Nucleus accumbens (tissue), 56 donors: ENCODE measurements at regions not wholly inside any gene's neighbourhood (a gene's known extent, or its start where the extent isn't known, plus 50 kb on each side); places are given as distances from the start of the nearest gene placed in this dataset.

Source experiments
- DNase-seq, 56 donors: peaks; one replicate each; lab custom pipeline; 2025; lab: John Stamatoyannopoulos, UW

GRCh38 chr13:73499695-73500094 is 440.9 kb downstream of the KLF5 start:
- no peak for DNase-seq

GRCh38 chr13:73497430-73497829 is 438.6 kb downstream of the KLF5 start:
- DNase-seq: no peak

DNA sequence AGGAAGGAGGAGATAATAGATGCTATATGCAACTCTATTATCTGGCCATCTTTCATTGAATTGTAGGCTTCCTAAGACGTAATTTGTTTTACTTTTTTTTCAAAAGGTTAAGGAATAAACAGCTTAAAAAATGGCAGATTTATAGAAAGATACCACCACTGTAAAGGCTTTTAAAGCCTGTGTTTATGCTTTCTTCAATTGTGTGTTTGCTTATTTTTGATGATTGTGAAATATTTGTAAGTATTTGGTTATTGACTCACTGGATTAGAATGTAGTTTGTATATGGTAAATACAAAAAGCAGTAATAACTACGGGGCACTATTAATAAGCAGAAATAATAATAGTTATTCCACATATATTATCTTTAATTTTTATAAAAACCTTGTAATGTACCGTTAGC is 437.9 kb downstream of the KLF5 start:
- DNase-seq: no peak

- no peak for DNase-seq
Observed at GRCh38 chr13:73492811-73493210, 434.0 kb downstream of the KLF5 start.

DNA sequence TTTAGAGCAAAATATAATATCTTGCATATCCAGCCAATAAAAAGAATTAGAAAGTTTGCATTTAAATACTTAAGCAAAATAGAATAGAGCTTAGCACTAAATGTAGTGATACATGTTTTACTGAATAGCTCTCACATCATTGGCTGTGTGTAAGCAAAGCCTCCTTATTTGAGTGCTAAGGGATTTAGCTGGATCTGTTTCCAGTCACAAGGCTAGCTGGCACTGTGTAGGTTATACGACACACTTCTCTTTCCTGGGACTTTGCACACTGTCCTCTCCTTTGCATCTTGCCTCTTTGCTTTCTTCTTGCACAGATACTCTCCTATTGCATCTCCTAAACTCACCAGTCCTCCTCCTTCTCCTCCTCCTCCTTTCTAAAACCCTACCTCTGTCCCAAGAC is 423.8 kb downstream of the KLF5 start:
- DNase-seq: no peak

- DNase-seq: peak in 2 of 56 donors; percentile 1 to 9
Observed at GRCh38 chr13:73481886-73482445, 423.2 kb downstream of the KLF5 start.

- no peak for DNase-seq
Observed at GRCh38 chr13:73480779-73481559, 422.2 kb downstream of the KLF5 start.

- DNase-seq: no peak
Observed at GRCh38 chr13:73479856-73480255, 421.1 kb downstream of the KLF5 start.

DNA sequence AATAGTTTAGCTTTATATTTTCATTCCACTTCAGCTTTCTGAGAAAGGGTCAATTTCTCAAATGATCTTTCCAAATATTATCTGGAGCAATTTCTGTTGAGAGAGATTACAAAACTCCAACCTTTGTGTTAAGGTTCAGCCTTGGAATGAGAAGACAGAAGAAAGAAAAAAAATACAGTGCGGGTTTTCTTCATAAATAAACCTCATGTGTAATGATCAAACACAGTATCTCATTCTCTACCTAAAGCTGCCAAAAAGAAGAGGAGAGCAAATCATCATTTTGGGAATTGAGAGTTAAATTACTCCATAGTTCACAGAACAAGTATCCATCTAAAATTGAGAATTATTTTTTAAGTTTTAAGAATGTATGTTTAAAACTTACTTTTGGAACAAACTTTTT is 420.5 kb downstream of the KLF5 start:
- no peak for DNase-seq

DNA sequence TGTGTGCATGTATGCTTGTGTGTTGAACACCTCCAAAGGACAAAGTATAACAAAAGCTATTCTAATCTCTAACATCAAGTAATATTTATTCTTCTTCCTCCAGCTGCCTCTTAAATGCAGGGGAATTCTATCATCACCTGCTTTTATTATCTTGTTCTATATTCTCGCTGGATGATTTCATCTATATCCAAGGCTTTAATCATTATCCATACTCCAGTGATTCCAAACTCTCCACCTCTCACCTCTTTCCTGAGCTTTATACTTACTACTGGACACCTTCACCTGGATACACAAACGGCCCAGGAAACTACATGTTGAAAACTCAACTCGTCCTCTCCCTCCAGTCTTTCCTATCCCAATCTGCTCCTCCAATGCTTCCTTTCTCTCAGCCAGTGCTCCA is 418.6 kb downstream of the KLF5 start:
- no peak for DNase-seq

DNA sequence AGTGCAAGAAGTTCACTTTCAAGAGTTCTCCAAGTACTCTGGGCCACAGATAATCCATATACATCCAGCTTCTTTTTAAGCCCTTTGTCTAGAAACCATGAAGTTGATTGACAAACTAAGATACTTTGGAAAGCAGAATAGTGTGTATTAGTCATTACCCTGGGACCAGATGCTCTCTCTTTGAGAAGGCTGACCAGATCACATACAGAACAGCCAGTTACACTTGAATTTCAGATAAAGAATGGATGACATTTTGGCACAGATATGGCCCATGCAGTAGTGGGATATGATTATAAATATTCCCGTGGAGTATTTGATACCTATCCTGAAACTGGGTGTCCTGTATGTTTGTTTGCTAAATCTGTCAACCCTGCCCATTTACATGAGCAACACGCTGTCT is 414.2 kb downstream of the KLF5 start:
- no peak for DNase-seq

GRCh38 chr13:73467125-73467524 is 408.3 kb downstream of the KLF5 start:
- DNase-seq: no peak

GRCh38 chr13:73466561-73466960 is 407.8 kb downstream of the KLF5 start:
- no peak for DNase-seq

DNA sequence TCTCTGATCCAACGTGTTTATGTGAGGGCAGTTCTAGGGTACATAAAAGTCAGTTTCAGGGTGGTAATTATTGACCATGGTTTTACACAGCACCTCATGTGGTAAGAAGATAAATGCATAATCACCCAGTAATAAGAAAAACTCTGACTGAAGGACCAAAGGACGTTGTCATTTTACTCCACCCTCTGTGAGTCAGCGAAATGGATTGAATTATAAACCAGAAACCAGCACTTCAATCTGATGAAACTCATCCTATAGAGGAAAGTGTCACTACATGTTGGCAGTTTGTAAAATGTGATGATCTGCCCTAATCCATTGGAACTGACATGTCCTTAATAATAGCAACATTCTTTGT is 406.8 kb downstream of the KLF5 start:
- no peak for DNase-seq

DNA sequence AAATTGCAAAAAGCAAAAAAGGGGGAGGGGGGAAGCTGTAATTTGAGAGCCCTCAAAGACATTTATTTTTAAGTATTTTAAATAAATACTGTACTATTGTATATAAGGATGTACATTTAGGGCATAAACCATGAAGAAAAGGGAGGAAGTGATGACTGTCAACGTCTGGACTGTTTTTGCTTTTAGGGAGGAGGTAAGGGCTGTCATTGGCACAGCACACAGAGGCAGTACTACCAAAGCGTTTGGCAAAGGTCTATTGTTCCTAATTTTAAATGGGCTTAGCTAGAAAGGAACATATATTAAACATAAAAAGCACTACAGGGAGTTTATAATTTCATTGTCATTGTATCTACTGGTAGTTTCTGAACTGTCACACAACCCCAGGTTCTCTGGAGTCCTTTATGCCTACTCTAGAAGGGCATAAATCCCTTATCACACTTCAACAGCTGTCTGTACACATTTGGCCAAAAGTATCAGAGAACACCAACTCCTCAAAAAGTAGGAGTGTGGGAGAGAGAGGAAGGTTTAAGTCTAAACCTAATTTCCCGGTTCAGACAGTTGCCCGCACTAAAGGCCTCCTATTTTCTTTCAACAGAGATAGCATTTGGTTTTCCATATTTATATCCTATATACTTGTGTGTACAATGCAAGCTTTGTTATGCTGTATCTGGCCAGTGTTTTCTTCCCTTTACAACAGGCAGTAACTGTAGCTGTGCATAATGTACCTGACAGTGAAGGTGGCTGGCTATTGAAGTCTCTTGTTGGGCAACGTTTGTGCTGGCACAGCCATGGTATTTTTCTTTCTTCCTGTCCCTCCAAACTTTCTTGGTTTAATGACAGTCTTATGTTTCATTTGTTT is 406.2 kb downstream of the KLF5 start:
- no peak for DNase-seq

DNA sequence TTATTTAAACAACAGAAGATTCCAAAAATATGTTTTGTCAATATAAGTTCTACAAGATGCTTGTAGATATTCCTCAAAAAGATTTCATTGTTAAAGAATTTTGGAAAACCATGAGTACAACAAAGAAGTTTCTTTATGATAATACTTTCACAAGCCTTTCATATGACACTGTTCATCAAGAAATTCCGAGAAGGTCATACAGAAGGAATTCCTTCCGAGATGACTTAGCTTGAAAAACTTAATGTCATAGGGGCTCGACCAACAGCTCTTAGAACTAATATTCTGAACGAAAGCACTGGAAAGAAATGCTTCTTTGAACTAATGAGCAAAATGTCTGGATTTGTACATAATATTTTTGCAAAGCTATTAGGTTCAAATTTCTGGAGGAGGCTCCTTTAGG is 403.4 kb downstream of the KLF5 start:
- DNase-seq: no peak

- DNase-seq: no peak
Observed at GRCh38 chr13:73451221-73452029, 392.6 kb downstream of the KLF5 start.

GRCh38 chr13:73450583-73450982 is 391.8 kb downstream of the KLF5 start:
- DNase-seq: no peak

- no peak for DNase-seq
Observed at GRCh38 chr13:73449252-73449651, 390.4 kb downstream of the KLF5 start.

- no peak for DNase-seq
Observed at GRCh38 chr13:73440296-73440895, 381.6 kb downstream of the KLF5 start.
